GM12878 (cell line): ENCODE measurements at regions not wholly inside any gene's neighbourhood (a gene's known extent, or its start where the extent isn't known, plus 50 kb on each side); places are given as distances from the start of the nearest gene placed in this dataset.
A peak's percentile ranks its signal among the peaks of the same experiment; 100 is the strongest.

Source experiments
- ATAC-seq: fragments of 200-7000 bp; cut with Tn5 transposase; 3 replicates; pipeline ENCODE4 v1.9.1; 2020; ENCODE audit warnings: mild to moderate bottlenecking, moderate library complexity
- BruUV-seq: library from RNA; stranded (reverse); fragments of 400-500 nt; replicated peaks from 2 replicates; lab custom pipeline; 2021; lab: Mats Ljungman, UMichigan
- CTCF ChIA-PET: fragments of 300-600 bp; sonication (Branson Sonifier 250); formaldehyde crosslinking; extraction: SDS; loops from one replicate; lab custom pipeline; 2021; ENCODE audit warnings: inconsistent platforms; lab: Yijun Ruan, JAX
- POLR2A ChIA-PET: fragments of 350-600 bp; formaldehyde crosslinking; extraction: SDS; loops from one replicate; lab custom pipeline; 2021; ENCODE audit warnings: inconsistent platforms; lab: Charles Lee
- RAD21 ChIA-PET: fragments of 300-600 bp; sonication (Branson Sonifier 250); formaldehyde crosslinking; loops from one replicate; lab custom pipeline; 2023; ENCODE audit warnings: antibody characterized with exemption; ENCODE audit not compliant: unreplicated experiment; lab: Charles Lee
- SMC1A ChIA-PET: fragments of 300-600 bp; sonication (Branson Sonifier 250); formaldehyde crosslinking; loops from one replicate; lab custom pipeline; 2023; ENCODE audit not compliant: unreplicated experiment, uncharacterized antibody; lab: Charles Lee
- DNase-seq: peaks from one replicate; pipeline ENCODE4 v3.0.0-alpha.2; 2011; ENCODE audit warnings: low read depth, low spot score
- FAIRE-seq: peaks from 3 replicates; lab custom pipeline; 2011; peaks lifted over from hg19 to GRCh38; lab: Jason Lieb, UNC
- H2AFZ ChIP-seq: 2 replicates; pipeline ENCODE4 v1.6.0; 2011; ENCODE audit warnings: low read depth, low read length, control low read depth; ENCODE audit not compliant: control insufficient read depth
- H3K27ac ChIP-seq: 2 replicates; pipeline ENCODE4 v1.5.1; 2011; ENCODE audit warnings: control low read depth; ENCODE audit not compliant: control insufficient read depth, insufficient read depth
- H3K27me3 ChIP-seq, 2 experiments: replicated peaks in 1 of 2; 2 replicates each; pipeline versions ENCODE4 v1.6.0 to v1.6.1; 2011; ENCODE audit warnings: low read length in 1 of 2; ENCODE audit not compliant: control insufficient read depth in 2 of 2, insufficient read depth in 2 of 2
- H3K36me3 ChIP-seq, 2 experiments: 2 replicates each; pipeline ENCODE4 v1.5.1; 2011; ENCODE audit warnings: low read length in 1 of 2; ENCODE audit not compliant: control insufficient read depth in 2 of 2, insufficient read depth in 2 of 2
- H3K4me1 ChIP-seq: 2 replicates; pipeline ENCODE4 v1.6.1; 2011; ENCODE audit warnings: mild to moderate bottlenecking, low read length, moderate library complexity, mixed read lengths; ENCODE audit not compliant: control insufficient read depth, insufficient read depth
- H3K4me2 ChIP-seq: 2 replicates; pipeline ENCODE4 v1.6.0; 2011; ENCODE audit warnings: control low read depth; ENCODE audit not compliant: control insufficient read depth, insufficient read depth
- H3K4me3 ChIP-seq: fragments of 200-600 bp; sonication (generic); 2 replicates; pipeline ENCODE4 v1.5.1; 2016
- H3K79me2 ChIP-seq: 2 replicates; pipeline ENCODE4 v1.6.0; 2011; ENCODE audit warnings: low read length; ENCODE audit not compliant: control insufficient read depth, insufficient read depth
- H3K9ac ChIP-seq: 2 replicates; pipeline ENCODE4 v1.8.0; 2011; ENCODE audit warnings: low read length, control low read depth, mixed read lengths; ENCODE audit not compliant: control insufficient read depth, insufficient read depth
- H3K9me3 ChIP-seq: replicated peaks from 3 replicates; pipeline ENCODE4 v1.5.1; 2011; ENCODE audit warnings: mild to moderate bottlenecking, low read length; ENCODE audit not compliant: control insufficient read depth, insufficient read depth
- H4K20me1 ChIP-seq: 2 replicates; pipeline ENCODE4 v1.6.0; 2011; ENCODE audit not compliant: control insufficient read depth, insufficient read depth
- ATF7 ChIP-seq: fragments of 450-650 bp; IDR thresholded peaks from 2 replicates; pipeline ENCODE4 v1.6.1; 2016; ENCODE audit warnings: low read depth, mild to moderate bottlenecking
- CBX3 ChIP-seq: fragments of 200-600 bp; sonication (generic); IDR thresholded peaks from 2 replicates; pipeline ENCODE4 v1.6.1; 2016; ENCODE audit warnings: low read depth, borderline replicate concordance
- CEBPB ChIP-seq, 2 experiments: fragments of 150-350 bp in 1 of 2; IDR thresholded peaks; 2 replicates each; pipeline ENCODE4 v1.6.1; 2012 to 2014; ENCODE audit warnings: low read depth in 2 of 2, low read length in 2 of 2, borderline replicate concordance in 1 of 2, inconsistent platforms in 1 of 2
- RELA ChIP-seq: fragments of 450-650 bp; IDR thresholded peaks from 2 replicates; pipeline ENCODE4 v1.8.0; 2014; ENCODE audit warnings: borderline replicate concordance; ENCODE audit not compliant: partially characterized antibody
- ZNF687 ChIP-seq: fragments of 450-650 bp; IDR thresholded peaks from 2 replicates; pipeline ENCODE4 v1.6.1; 2017; ENCODE audit warnings: mild to moderate bottlenecking, moderate library complexity
- WGBS: methylation state at CpG from one replicate; pipeline ENCODE4 v1.1.6; 2016; ENCODE audit warnings: low lambda C conversion rate; ENCODE audit not compliant: insufficient replicate concordance, insufficient coverage; ENCODE audit errors: missing lambda C conversion rate; 5-methylcytosine and 5-hydroxymethylcytosine counted together
- in situ Hi-C: fragments of 300-500 bp; cut with MboI; formaldehyde crosslinking; loops from 9 replicates; pipeline ENCODE4 v1.14.3; 2018; ENCODE audit warnings: mixed read lengths
- intact Hi-C: fragments of 100-400 bp; cut with micrococcal nuclease; formaldehyde crosslinking; loops from one replicate; pipeline ENCODE4 v1.14.2; 2022; ENCODE audit not compliant: unreplicated experiment

- TF ChIP-seq CEBPB (IDR thresholded peaks at IDR 0.05; ENCODE audit: borderline replicate concordance in 1 of 2, low read depth in 2 of 2, low read length in 2 of 2) (no peak), RELA (no peak)
These were observed 344.9 kb downstream of the BCOR start (continued) for GRCh38 chrX:39752815-39753214.

GRCh38 chrX:39753293-39753996, 344.3 kb downstream of the BCOR start:
- FAIRE-seq (no peak), ATAC-seq (no peak), DNase-seq (no peak)
- Histone ChIP-seq H2AFZ (no peak overlapping the region), H3K9ac (no peak overlapping the region), H3K27ac (no peak overlapping the region), H4K20me1 (no peaks in the 10 kb centered on the region), H3K27me3 (no peaks in the 10 kb centered on the region; a peak in 1 of 4 replicates), H3K4me2 (no peak overlapping the region), H3K4me3 (no peak overlapping the region), H3K4me1 (no peaks in the 10 kb centered on the region), H3K79me2 (no peaks in the 10 kb centered on the region), H3K36me3 (no peaks in the 10 kb centered on the region), H3K9me3 (no peaks in the 10 kb centered on the region; the same call in 2 of the 3 replicates)
- intact Hi-C loops (no loop called here), in situ Hi-C loops (no loop called here)
- POLR2A ChIA-PET = interaction anchor here (0.6 kb wide), 1 partner anchor 12 kb away, joined by 4 read pairs; no protein-coding TSS in a partner anchor
- RAD21 ChIA-PET = no interaction called here
- CTCF ChIA-PET = no interaction called here
- 34% methylated on average over 8 of the region's 8 CpGs for WGBS
- BruUV-seq = no TSS peak
- SMC1A ChIA-PET = no interaction called here
- TF ChIP-seq ZNF687 (no peak), CBX3 (no peak), ATF7 (peak; percentile 57)
- TF ChIP-seq, all 136 proteins: peak for 1
